Peyer's patch (tissue), 4 donors: ENCODE measurements at regions not wholly inside any gene's neighbourhood (a gene's known extent, or its start where the extent isn't known, plus 50 kb on each side); places are given as distances from the start of the nearest gene placed in this dataset.

ENCODE experiments used
- POLR2A ChIP-seq, 2 donors: fragments of 450-650 bp; IDR thresholded peaks; one replicate each; pipeline ENCODE4 v1.5.1; 2017; ENCODE audit warnings: antibody characterized with exemption in 2 of 2, mild to moderate bottlenecking in 2 of 2, moderate library complexity in 2 of 2
- TF ChIP-seq, protein P1 (sequence below), 6 experiments: fragments of 450-650 bp in 4 of 6; fragments of 200-600 bp in 2 of 6; sonication (generic) in 1 of 6; IDR thresholded peaks; one replicate each; pipeline ENCODE4 v1.5.1; 2017 to 2019; ENCODE audit warnings: antibody characterized with exemption in 6 of 6, mild to moderate bottlenecking in 3 of 6, moderate library complexity in 1 of 6

GRCh38 chr6:17020889-17021538 lies 80.8 kb upstream of the STMND1 start:
- TF ChIP-seq, protein P1, sequence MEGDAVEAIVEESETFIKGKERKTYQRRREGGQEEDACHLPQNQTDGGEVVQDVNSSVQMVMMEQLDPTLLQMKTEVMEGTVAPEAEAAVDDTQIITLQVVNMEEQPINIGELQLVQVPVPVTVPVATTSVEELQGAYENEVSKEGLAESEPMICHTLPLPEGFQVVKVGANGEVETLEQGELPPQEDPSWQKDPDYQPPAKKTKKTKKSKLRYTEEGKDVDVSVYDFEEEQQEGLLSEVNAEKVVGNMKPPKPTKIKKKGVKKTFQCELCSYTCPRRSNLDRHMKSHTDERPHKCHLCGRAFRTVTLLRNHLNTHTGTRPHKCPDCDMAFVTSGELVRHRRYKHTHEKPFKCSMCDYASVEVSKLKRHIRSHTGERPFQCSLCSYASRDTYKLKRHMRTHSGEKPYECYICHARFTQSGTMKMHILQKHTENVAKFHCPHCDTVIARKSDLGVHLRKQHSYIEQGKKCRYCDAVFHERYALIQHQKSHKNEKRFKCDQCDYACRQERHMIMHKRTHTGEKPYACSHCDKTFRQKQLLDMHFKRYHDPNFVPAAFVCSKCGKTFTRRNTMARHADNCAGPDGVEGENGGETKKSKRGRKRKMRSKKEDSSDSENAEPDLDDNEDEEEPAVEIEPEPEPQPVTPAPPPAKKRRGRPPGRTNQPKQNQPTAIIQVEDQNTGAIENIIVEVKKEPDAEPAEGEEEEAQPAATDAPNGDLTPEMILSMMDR (IDR thresholded peaks at IDR 0.05): no peak
- no peak for TF ChIP-seq POLR2A (IDR thresholded peaks at IDR 0.05)
